Thyroid gland (tissue), 4 donors: ENCODE measurements at regions not wholly inside any gene's neighbourhood (a gene's known extent, or its start where the extent isn't known, plus 50 kb on each side); places are given as distances from the start of the nearest gene placed in this dataset.

Source experiments
- POLR2A ChIP-seq, 2 donors: fragments of 450-650 bp; IDR thresholded peaks; one replicate each; pipeline ENCODE4 v1.6.1; 2017; ENCODE audit warnings: antibody characterized with exemption in 2 of 2, mild to moderate bottlenecking in 2 of 2, moderate library complexity in 1 of 2
- TF ChIP-seq, protein P1 (sequence below), 6 experiments: fragments of 200-600 bp in 3 of 6; fragments of 450-650 bp in 3 of 6; sonication (generic) in 3 of 6; IDR thresholded peaks; one replicate each; pipeline ENCODE4 v1.5.1; 2016 to 2019; ENCODE audit warnings: antibody characterized with exemption in 6 of 6, mild to moderate bottlenecking in 2 of 6, inconsistent platforms in 1 of 6, moderate library complexity in 1 of 6

DNA sequence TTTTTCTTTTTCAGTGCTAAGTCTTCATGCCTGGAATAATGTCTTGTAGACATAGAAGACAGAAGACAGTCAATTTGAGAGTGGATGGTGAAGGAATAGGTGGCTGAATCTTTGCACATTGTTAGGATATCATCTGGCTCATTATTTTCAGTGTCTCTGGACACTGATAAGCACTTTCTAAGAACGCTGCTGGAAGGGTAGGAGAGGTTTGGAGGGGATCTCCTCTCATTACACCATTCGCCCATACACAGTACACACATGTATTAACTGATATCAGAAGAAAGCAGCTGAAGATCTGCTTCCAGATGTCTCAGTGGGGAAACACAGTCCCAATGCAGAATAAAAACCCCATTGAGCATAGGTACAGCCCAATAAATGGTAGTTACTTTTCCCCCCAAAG lies 461.1 kb upstream of the DCN start:
- TF ChIP-seq, protein P1, sequence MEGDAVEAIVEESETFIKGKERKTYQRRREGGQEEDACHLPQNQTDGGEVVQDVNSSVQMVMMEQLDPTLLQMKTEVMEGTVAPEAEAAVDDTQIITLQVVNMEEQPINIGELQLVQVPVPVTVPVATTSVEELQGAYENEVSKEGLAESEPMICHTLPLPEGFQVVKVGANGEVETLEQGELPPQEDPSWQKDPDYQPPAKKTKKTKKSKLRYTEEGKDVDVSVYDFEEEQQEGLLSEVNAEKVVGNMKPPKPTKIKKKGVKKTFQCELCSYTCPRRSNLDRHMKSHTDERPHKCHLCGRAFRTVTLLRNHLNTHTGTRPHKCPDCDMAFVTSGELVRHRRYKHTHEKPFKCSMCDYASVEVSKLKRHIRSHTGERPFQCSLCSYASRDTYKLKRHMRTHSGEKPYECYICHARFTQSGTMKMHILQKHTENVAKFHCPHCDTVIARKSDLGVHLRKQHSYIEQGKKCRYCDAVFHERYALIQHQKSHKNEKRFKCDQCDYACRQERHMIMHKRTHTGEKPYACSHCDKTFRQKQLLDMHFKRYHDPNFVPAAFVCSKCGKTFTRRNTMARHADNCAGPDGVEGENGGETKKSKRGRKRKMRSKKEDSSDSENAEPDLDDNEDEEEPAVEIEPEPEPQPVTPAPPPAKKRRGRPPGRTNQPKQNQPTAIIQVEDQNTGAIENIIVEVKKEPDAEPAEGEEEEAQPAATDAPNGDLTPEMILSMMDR (IDR thresholded peaks at IDR 0.05): no peak
- no peak for TF ChIP-seq POLR2A (IDR thresholded peaks at IDR 0.05)
